OCI-M2 (cell line): ENCODE measurements at regions not wholly inside any gene's neighbourhood (a gene's known extent, or its start where the extent isn't known, plus 50 kb on each side); places are given as distances from the start of the nearest gene placed in this dataset.

Source experiments
- DNase-seq: peaks from one replicate; lab custom pipeline; 2025; ENCODE audit not compliant: unreplicated experiment; lab: John Stamatoyannopoulos, UW

DNA sequence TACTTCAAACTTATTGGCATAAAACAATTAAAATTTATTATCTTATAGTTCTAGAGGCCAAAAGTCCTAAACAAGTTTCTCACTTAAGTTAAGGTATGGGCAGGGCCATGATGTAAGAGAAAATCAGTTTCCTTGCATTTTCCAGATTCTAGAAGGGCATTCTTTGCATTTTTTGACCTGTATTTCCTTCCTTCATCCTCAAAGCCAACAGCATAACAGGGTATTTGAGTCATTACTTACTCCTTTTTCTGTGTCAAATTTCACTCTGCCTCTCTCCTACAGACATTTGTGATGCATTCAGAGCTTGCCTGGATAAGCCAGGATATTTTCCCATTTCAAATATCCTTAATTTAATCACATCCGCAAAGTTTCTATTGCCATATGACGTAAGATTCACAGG lies 1499.0 kb downstream of the EFNA5 start:
- DNase-seq, result no peak

GRCh38 chr5:106171132-106171531 lies 1499.6 kb downstream of the EFNA5 start:
- no peak for DNase-seq

GRCh38 chr5:106167766-106168165 lies 1503.0 kb downstream of the EFNA5 start:
- DNase-seq, result no peak

GRCh38 chr5:106163233-106163632 lies 1507.5 kb downstream of the EFNA5 start:
- no peak for DNase-seq

DNA sequence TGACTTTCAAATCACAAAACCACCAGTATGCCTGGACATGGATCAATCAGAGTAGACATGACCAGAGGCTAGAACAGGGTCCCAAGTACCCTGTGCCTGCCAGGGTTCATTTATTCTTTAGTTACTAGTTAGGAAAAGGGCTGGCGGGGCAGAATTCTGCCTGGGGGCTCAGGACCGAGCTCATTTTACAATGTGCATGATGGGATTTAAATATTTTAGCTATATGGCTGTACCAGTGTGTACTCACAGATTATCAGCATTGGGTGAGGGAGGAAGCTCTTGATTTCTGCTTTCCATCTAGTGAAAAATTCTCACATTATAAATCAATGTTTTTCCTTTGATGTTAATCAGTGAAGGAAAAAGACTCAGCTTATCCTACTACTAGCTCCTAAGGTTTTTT lies 1511.1 kb downstream of the EFNA5 start:
- no peak for DNase-seq

DNA sequence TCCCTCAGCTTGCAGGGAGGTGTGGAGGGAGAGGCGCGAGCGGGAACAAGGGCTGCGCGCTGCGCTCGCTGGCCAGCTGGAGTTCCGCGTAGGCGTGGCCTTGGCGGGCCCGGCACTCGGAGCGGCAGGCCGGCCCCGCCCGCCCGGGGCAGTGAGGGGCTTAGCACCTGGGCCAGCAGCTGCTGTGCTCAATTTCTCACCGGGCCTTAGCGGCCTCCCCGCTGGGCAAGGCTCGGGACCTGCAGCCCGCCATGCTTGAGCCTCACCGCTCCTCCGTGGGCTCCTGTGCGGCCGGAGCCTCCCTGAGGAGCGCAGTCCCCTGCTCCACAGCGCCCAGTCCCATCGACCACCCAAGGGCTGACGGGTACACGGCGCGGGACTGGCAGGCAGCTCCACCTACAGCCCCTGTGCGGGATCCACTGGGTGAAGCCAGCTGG lies 1516.4 kb downstream of the EFNA5 start:
- no peak for DNase-seq

DNA sequence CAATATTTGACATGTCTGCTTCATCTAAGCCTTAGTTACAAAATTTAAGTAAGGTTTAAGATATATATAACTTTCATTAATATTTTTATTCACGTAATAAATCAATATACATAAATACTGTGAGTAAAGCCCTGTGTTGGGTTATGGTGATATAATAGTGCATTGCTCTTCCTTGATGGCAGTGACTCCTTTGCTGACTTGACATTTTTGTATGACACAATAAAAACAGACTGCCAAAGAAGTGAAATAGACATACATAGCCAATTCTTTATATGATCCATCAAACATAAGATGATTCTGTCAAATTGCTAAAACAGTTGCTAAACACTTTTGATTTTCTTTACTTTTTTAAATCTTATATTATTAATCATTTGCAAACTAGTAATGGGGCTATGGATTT lies 1518.2 kb downstream of the EFNA5 start:
- no peak for DNase-seq

DNA sequence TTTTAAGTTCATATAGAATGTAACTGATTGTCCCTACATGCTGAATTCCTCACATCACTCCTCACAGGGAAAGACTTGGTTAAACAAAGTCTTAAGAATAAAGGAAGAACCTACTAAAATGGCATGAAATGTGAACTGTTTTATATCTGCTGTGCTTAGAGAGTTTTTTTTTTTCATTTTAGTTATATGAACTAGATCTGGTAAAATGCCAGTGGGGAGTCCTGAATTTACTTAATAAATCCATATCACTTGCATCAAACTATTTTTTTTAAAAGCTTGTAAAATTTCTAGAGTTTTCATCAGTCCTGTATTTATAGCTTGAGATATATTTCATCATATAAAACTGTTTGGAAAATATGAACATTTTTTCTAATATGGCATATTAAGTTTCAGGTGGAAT lies 1528.6 kb downstream of the EFNA5 start:
- DNase-seq, result no peak

DNA sequence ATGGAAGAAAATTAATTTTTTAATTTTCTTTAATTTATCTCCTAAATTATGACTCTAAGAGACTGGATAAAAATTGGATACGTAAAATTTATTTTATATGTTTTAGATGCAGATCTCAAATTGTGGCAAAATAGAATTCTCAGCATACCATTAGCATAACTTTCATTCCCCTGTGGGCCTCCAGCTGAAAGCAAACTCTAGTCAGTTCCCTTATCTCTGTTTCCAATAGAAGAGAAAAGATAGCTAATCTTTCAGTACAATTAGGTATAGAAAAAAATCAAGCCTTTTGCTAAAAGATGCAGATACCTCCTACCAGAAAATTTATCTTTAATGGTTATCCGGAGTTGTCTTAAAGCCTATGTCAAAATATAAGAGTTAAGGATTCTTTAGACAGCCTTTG lies 1530.6 kb downstream of the EFNA5 start:
- DNase-seq, result no peak

DNA sequence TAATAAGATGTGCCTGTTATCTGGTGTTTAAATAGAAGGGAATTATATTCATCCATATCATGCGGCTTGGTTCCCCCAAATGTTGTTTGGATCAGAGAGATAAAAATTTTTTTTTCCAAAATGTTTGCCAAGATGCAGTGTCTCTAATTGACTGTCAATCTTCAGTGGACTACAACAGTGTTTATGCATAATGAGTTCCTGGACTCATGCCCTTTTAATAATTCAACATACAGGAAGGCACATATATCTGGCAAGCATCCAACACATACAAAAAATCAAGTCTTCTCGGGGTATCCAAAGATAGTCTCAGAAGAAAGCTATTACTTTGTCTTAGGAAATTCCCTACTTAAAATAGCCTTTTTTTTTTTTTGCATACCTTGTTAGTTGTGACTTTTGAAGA lies 1534.7 kb downstream of the EFNA5 start:
- no peak for DNase-seq

GRCh38 chr5:106135473-106135872 lies 1535.3 kb downstream of the EFNA5 start:
- no peak for DNase-seq

- no peak for DNase-seq
Observed at GRCh38 chr5:106134549-106134948, 1536.2 kb downstream of the EFNA5 start.

DNA sequence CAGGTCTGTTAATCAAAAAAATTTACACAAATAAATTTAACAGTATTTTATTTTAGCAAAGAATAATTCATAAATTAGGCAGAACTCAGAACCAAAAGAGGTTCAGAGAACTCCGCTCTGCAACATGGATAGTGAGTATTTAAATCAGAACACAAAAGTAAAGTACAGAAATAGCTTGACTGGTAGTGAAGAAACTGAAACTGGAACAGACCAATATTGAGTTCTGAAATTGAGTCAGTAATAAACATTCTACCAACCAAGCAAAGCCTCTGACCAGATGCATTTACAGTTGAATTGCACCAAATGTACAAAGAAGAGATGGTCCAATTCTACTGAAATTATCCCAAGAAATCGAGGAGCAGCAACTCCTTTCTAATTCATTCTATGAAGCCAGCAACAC lies 1542.8 kb downstream of the EFNA5 start:
- DNase-seq, result no peak

- no peak for DNase-seq
Observed at GRCh38 chr5:106127341-106127781, 1543.4 kb downstream of the EFNA5 start.

DNA sequence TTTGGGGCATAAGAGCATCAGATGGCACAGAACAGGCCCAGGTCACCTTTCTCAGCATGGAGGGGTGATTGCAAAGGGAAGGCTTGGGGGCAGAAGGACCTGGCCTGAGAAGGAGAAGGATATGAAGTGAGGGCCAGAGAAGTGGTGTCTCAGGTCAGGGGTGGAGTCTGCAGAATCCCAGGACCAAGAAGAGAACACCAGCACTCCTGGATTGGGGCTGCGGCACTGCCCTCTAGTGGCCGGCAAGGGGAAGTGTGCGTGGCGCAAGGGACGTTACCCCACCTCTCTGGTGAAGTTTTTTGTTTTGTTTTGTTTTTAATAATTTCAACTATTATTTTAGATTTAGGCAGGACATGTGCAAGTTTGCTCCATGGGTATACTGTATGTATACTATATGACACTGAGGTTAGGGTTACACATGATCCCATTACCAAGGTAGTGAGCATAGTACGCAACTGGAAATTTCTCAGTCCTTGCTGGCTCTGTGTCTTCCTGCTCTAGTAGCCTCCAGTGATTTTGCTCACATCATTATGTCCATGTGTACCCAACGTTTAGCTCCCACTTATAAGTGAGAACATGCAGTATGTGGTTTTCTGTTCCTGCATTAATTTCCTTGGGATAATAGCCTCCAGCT lies 1548.6 kb downstream of the EFNA5 start:
- no peak for DNase-seq

GRCh38 chr5:106116682-106117081 lies 1554.1 kb downstream of the EFNA5 start:
- DNase-seq, result no peak

GRCh38 chr5:106113922-106114321 lies 1556.8 kb downstream of the EFNA5 start:
- no peak for DNase-seq

DNA sequence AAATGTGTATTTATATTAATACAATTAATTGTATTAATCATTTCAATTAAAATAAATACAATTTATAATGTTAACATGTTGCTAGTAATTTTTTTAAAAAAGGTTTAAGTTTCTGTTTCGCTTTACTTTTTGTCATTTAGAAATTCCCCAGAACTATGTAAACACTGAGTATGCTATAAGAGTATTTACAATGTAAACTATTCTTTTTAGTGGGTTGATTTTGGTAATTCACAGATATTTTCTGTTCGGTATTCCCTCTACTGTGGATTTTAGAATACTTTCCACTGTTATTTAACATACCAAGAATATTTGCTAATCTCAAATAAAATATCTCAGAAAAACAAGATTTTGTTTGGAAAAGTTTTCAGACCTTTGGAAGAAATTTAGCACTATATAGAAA lies 1564.4 kb downstream of the EFNA5 start:
- no peak for DNase-seq

GRCh38 chr5:106097340-106097739 lies 1573.4 kb downstream of the EFNA5 start:
- DNase-seq, result no peak

- no peak for DNase-seq
Observed at GRCh38 chr5:106094839-106095238, 1575.9 kb downstream of the EFNA5 start.

GRCh38 chr5:106094204-106094607 lies 1576.5 kb downstream of the EFNA5 start:
- no peak for DNase-seq

DNA sequence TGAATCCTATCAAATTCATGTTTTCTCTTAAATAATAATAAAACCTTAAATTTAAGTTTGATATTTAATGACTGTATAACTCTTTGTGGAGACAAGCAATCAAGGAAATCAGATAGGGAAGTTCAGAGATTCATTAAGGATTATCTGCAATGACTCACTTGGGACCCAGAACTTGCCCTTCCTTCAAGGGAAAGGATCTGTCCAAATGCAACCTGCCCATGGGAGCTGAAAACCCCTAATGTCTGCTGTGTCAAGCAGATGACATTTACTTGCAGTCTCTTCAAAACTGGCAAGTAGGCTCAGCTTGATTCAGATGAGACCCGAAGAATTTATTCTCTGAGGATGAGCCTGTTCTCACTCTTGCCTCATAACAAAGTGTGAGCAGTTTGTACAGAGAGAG lies 1577.6 kb downstream of the EFNA5 start:
- DNase-seq, result no peak

GRCh38 chr5:106092455-106092854 lies 1578.3 kb downstream of the EFNA5 start:
- DNase-seq, result no peak
